Neutrophil (primary cell): ENCODE measurements at regions not wholly inside any gene's neighbourhood (a gene's known extent, or its start where the extent isn't known, plus 50 kb on each side); places are given as distances from the start of the nearest gene placed in this dataset.

ENCODE experiments used
- H3K27ac ChIP-seq: fragments of 200-600 bp; sonication (generic); 2 replicates; pipeline ENCODE4 v1.5.1; 2016; ENCODE audit warnings: mild to moderate bottlenecking, moderate library complexity
- H3K27me3 ChIP-seq: fragments of 200-600 bp; sonication (generic); 2 replicates; pipeline ENCODE4 v1.6.0; 2016; ENCODE audit warnings: mild to moderate bottlenecking
- H3K36me3 ChIP-seq: fragments of 200-600 bp; sonication (generic); 2 replicates; pipeline ENCODE4 v1.5.1; 2017
- H3K4me1 ChIP-seq, 2 experiments: fragments of 200-600 bp in 1 of 2; sonication (generic) in 1 of 2; 1 replicate in 1 of 2; 2 replicates in 1 of 2; pipeline versions ENCODE4 v1.5.1 to v1.6.1; 2013 to 2016; ENCODE audit warnings: low read depth in 1 of 2, low read length in 1 of 2, mild to moderate bottlenecking in 1 of 2, moderate library complexity in 1 of 2; ENCODE audit not compliant: control insufficient read depth in 1 of 2, insufficient read depth in 1 of 2
- H3K4me3 ChIP-seq, 2 experiments: fragments of 200-600 bp in 1 of 2; sonication (generic) in 1 of 2; 1 replicate in 1 of 2; 2 replicates in 1 of 2; pipeline ENCODE4 v1.5.1; 2013 to 2016; ENCODE audit warnings: low read depth in 1 of 2, low read length in 1 of 2, mild to moderate bottlenecking in 1 of 2, moderate library complexity in 1 of 2
- H3K9me3 ChIP-seq: fragments of 200-600 bp; sonication (generic); 2 replicates; pipeline ENCODE4 v1.5.1; 2016
- TF ChIP-seq, protein P1 (sequence below): fragments of 200-600 bp; sonication (generic); IDR thresholded peaks from 2 replicates; pipeline ENCODE4 v1.5.1; 2016; ENCODE audit warnings: antibody characterized with exemption

DNA sequence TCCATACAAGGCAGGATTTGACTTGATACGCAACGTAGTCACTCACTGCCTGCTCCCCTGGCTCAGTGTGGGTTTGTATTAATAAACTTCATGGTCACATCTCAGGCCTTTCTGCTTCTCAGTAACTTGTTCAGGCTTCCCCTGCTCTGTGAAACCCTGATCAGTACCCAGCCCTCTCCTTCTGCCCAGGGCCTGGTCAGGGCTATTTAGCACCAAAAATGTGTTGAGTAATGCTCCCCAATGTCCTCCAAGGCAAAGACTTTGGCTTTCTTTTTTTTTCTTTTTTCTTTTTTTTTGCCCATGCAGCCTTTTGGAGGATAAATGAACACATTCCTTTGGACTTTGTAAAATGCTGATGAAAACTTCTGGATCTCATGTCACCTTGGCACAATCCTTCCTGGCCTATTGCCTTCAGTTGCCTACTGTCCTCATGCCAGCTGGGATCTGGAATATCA lies 399.2 kb upstream of the KLF4 start:
- no peak overlapping the region for H3K27ac ChIP-seq
- TF ChIP-seq, protein P1, sequence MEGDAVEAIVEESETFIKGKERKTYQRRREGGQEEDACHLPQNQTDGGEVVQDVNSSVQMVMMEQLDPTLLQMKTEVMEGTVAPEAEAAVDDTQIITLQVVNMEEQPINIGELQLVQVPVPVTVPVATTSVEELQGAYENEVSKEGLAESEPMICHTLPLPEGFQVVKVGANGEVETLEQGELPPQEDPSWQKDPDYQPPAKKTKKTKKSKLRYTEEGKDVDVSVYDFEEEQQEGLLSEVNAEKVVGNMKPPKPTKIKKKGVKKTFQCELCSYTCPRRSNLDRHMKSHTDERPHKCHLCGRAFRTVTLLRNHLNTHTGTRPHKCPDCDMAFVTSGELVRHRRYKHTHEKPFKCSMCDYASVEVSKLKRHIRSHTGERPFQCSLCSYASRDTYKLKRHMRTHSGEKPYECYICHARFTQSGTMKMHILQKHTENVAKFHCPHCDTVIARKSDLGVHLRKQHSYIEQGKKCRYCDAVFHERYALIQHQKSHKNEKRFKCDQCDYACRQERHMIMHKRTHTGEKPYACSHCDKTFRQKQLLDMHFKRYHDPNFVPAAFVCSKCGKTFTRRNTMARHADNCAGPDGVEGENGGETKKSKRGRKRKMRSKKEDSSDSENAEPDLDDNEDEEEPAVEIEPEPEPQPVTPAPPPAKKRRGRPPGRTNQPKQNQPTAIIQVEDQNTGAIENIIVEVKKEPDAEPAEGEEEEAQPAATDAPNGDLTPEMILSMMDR = no peak

DNA sequence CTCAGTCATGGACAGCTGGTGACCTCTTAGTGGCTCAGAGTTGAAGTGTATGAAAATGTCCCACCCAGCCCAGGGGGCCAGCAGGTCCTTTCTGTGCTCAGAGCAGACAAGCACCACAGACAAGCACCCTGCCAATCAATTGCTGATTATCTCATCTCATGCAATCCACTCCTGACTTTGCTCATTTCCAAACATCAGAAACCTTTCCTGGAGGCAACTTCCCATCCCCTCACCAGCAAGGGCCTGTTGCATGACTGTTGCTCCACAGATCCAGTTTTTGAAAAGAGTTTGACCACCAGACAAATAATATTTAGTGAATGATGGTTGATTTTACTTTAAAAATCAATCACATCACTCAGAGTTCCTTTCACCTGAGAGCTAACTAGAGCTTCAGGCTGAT lies 397.3 kb upstream of the KLF4 start:
- no peak overlapping the region for H3K4me3 ChIP-seq
- no peaks in the 10 kb centered on the region for H3K27me3 ChIP-seq
- no peak overlapping the region for H3K27ac ChIP-seq
- no peaks in the 10 kb centered on the region for H3K4me1 ChIP-seq
- no peaks in the 10 kb centered on the region for H3K36me3 ChIP-seq
- TF ChIP-seq, protein P1 = no peak
- no peaks in the 10 kb centered on the region for H3K9me3 ChIP-seq

More for the DNA sequence above, 399.2 kb upstream of the KLF4 start:
- Histone ChIP-seq H3K27me3 (no peaks in the 10 kb centered on the region), H3K36me3 (no peaks in the 10 kb centered on the region), H3K4me1 (no peaks in the 10 kb centered on the region), H3K4me3 (no peak overlapping the region), H3K9me3 (no peaks in the 10 kb centered on the region)

DNA sequence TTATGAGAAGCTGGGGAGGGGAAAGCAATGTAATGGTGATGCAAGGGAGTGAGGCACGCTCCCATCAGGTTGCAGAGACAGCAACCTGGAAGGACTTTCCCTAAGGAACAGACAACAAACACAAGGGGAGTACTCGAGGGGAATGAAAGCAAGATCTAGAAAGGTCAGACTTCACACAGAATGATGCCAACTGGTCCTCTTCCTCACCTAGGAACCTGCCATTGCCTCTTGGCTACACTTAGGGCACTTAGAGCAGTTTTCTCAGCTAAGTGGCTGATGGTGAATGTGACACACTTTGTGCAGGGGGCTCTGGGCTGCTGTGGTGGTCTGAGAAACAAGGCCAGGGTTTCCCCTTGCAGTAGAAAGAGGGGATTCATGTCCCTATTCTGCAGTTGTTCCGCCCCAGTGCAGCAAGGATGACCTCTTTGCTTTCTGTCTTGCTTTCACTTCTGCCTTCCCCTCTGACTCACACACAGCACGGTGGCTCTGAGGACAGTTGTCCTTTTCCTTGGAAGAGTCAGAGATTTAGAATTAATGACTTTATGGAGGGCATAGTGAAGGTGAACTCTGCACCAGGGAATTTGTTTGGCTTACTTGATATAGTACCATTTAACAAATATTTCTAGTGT lies 394.0 kb upstream of the KLF4 start:
- H3K36me3 ChIP-seq = no peaks in the 10 kb centered on the region
- no peaks in the 10 kb centered on the region for H3K27me3 ChIP-seq
- TF ChIP-seq, protein P1 = no peak
- peaks cover 5% of the 10 kb centered on the region in 2 experiments for H3K4me1 ChIP-seq
- no peaks in the 10 kb centered on the region for H3K9me3 ChIP-seq
- no peak overlapping the region for H3K27ac ChIP-seq
- H3K4me3 ChIP-seq = no peak overlapping the region

DNA sequence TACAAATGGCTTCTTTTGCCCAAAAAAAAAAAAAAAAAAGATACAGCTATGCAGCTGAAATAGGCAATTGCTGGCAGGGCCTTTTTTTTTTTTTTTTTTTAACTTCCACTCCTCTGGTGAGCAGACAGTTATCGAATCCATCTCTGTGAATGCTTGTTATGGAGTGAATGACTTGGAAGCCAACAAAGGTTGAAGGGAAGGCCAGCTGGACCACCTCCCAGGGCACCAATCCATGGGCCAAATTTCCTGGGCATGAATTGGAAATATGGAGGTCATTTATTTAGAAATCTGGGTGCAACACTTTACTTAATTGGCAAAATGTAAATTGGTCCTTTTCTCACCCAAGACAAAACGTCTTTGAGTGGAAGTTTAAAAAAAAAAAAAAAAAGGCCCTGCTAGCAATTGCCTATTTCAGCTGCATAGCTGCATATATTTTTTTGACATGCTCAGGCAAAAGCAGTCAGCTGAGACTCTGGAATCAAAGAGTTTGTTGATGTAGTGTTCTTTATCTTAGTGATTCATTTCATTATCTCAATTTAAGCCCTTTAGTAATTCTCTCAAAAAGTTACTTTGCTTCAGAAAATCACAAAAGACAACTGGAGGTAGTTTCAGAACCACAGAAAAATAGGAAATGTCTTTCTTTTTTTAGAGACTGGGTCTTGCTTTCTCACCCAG lies 392.2 kb upstream of the KLF4 start:
- TF ChIP-seq, protein P1 = no peak
- peaks cover 11 to 12% of the 10 kb centered on the region in 2 experiments for H3K4me1 ChIP-seq
- no peaks in the 10 kb centered on the region for H3K9me3 ChIP-seq

DNA sequence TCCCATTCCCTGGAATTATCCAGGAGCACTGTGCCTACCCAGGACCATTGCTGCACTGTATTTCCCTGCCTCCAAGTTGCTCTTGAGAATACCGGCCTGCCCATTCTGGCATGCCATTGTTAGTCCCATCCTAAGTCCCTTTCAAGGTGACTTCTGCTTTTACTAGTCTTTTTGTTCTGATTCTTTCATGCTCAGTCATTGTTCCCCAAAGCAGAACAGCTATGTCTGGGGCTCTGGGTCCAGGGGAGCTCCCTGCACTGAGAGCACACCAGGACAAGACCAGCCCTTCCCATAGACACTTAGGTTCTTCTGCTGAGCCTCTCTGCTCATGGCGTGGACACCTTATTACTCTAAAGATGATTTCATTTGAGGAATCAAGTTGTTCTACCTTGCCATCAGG lies 388.9 kb upstream of the KLF4 start:
- no peaks in the 10 kb centered on the region for H3K9me3 ChIP-seq
- H3K36me3 ChIP-seq = no peaks in the 10 kb centered on the region
- TF ChIP-seq, protein P1 = no peak
- no peaks in the 10 kb centered on the region for H3K27me3 ChIP-seq
- peak overlapping the region; percentile 67 for H3K27ac ChIP-seq
- no peak overlapping the region for H3K4me3 ChIP-seq
- H3K4me1 ChIP-seq = peaks cover 25 to 26% of the 10 kb centered on the region in 2 experiments

More for the DNA sequence above, 392.2 kb upstream of the KLF4 start:
- Histone ChIP-seq H3K27me3 (no peaks in the 10 kb centered on the region), H3K27ac (no peak overlapping the region), H3K4me3 (no peak overlapping the region), H3K36me3 (no peaks in the 10 kb centered on the region)
